Effector memory CD8-positive, alpha-beta T cell (primary cell): ENCODE measurements at regions not wholly inside any gene's neighbourhood (a gene's known extent, or its start where the extent isn't known, plus 50 kb on each side); places are given as distances from the start of the nearest gene placed in this dataset.

ENCODE experiments used
- ATAC-seq: fragments of 150-1000 bp; cut with Tn5 transposase; replicated peaks from 2 replicates; pipeline ENCODE4 v1.10.0; 2021; ENCODE audit warnings: mild to moderate bottlenecking, moderate library complexity
- DNase-seq, 3 experiments: peaks; one replicate each; pipeline ENCODE4 v3.0.0; 2021
- H3K27ac Mint-ChIP-seq, 2 donors: one replicate each; pipeline ENCODE4 v1.8.0; 2022; ENCODE audit warnings: mild to moderate bottlenecking in 2 of 2, mixed read lengths in 2 of 2, moderate library complexity in 2 of 2
- H3K27me3 Mint-ChIP-seq, 2 donors: one replicate each; pipeline ENCODE4 v1.8.0; 2022; ENCODE audit warnings: mixed read lengths in 2 of 2
- H3K36me3 Mint-ChIP-seq: one replicate; pipeline ENCODE4 v1.8.0; 2022; ENCODE audit warnings: mild to moderate bottlenecking, moderate library complexity, mixed read lengths; ENCODE audit not compliant: insufficient read depth
- H3K4me1 Mint-ChIP-seq, 2 donors: one replicate each; pipeline ENCODE4 v1.8.0; 2022; ENCODE audit warnings: low read depth in 2 of 2, mixed read lengths in 2 of 2
- H3K4me3 Mint-ChIP-seq, 2 donors: one replicate each; pipeline ENCODE4 v1.8.0; 2022; ENCODE audit warnings: mild to moderate bottlenecking in 2 of 2, mixed read lengths in 2 of 2, moderate library complexity in 2 of 2
- H3K9me3 Mint-ChIP-seq, 2 donors: one replicate each; pipeline ENCODE4 v1.8.0; 2022; ENCODE audit warnings: mixed read lengths in 2 of 2

GRCh38 chr20:48287552-48288170, 502.4 kb upstream of the SULF2 start:
- Mint-ChIP-seq H3K9me3 (no peaks in the 10 kb centered on the region), H3K4me1 (no peaks in the 10 kb centered on the region), H3K27me3 (peaks cover 53 to 80% of the 10 kb centered on the region in 2 donors), H3K36me3 (no peaks in the 10 kb centered on the region), H3K4me3 (no peak overlapping the region), H3K27ac (no peak overlapping the region)
- no peak for ATAC-seq
- DNase-seq, result no peak

- DNase-seq, result no peak
- H3K4me3 Mint-ChIP-seq, result no peak overlapping the region
- no peak overlapping the region for H3K27ac Mint-ChIP-seq
- no peaks in the 10 kb centered on the region for H3K4me1 Mint-ChIP-seq
- H3K9me3 Mint-ChIP-seq, result no peaks in the 10 kb centered on the region
- H3K27me3 Mint-ChIP-seq, result peaks cover 55 to 74% of the 10 kb centered on the region in 2 donors
- ATAC-seq, result no peak
- H3K36me3 Mint-ChIP-seq, result no peaks in the 10 kb centered on the region
Measured at GRCh38 chr20:48287021-48287494, 501.8 kb upstream of the SULF2 start.

GRCh38 chr20:48286601-48287000, 501.3 kb upstream of the SULF2 start:
- ATAC-seq, result no peak
- no peak overlapping the region for H3K4me3 Mint-ChIP-seq
- H3K27me3 Mint-ChIP-seq, result peaks cover 59 to 71% of the 10 kb centered on the region in 2 donors
- no peak for DNase-seq
- no peaks in the 10 kb centered on the region for H3K9me3 Mint-ChIP-seq
- H3K4me1 Mint-ChIP-seq, result no peaks in the 10 kb centered on the region
- no peak overlapping the region for H3K27ac Mint-ChIP-seq
- H3K36me3 Mint-ChIP-seq, result no peaks in the 10 kb centered on the region

- Mint-ChIP-seq H3K36me3 (no peaks in the 10 kb centered on the region), H3K27ac (no peak overlapping the region), H3K4me1 (no peaks in the 10 kb centered on the region), H3K9me3 (no peaks in the 10 kb centered on the region), H3K4me3 (no peak overlapping the region), H3K27me3 (peaks cover 63 to 69% of the 10 kb centered on the region in 2 donors)
- ATAC-seq, result no peak
- no peak for DNase-seq
Measured at GRCh38 chr20:48285656-48286055, 500.4 kb upstream of the SULF2 start.

- Mint-ChIP-seq H3K27me3 (peaks cover 58 to 69% of the 10 kb centered on the region in 2 donors), H3K36me3 (no peaks in the 10 kb centered on the region), H3K4me1 (no peaks in the 10 kb centered on the region), H3K4me3 (no peak overlapping the region), H3K27ac (no peak overlapping the region), H3K9me3 (no peaks in the 10 kb centered on the region)
- no peak for DNase-seq
- ATAC-seq, result no peak
Measured at GRCh38 chr20:48284837-48285236, 499.6 kb upstream of the SULF2 start.

GRCh38 chr20:48284315-48284714, 499.0 kb upstream of the SULF2 start:
- ATAC-seq (no peak), DNase-seq (no peak)
- Mint-ChIP-seq H3K27me3 (peaks cover 60 to 68% of the 10 kb centered on the region in 2 donors), H3K4me3 (no peak overlapping the region), H3K36me3 (no peaks in the 10 kb centered on the region), H3K9me3 (no peaks in the 10 kb centered on the region), H3K27ac (no peak overlapping the region), H3K4me1 (no peaks in the 10 kb centered on the region)

GRCh38 chr20:48283470-48284110, 498.3 kb upstream of the SULF2 start:
- Mint-ChIP-seq H3K27ac (no peak overlapping the region), H3K27me3 (peaks cover 60 to 61% of the 10 kb centered on the region in 2 donors), H3K4me3 (no peak overlapping the region), H3K9me3 (no peaks in the 10 kb centered on the region), H3K36me3 (no peaks in the 10 kb centered on the region), H3K4me1 (no peaks in the 10 kb centered on the region)
- DNase-seq, result no peak
- no peak for ATAC-seq

GRCh38 chr20:48282591-48283228, 497.4 kb upstream of the SULF2 start:
- ATAC-seq (no peak), DNase-seq (no peak)
- Mint-ChIP-seq H3K4me1 (no peaks in the 10 kb centered on the region), H3K9me3 (no peaks in the 10 kb centered on the region), H3K27me3 (peaks cover 58 to 61% of the 10 kb centered on the region in 2 donors), H3K36me3 (no peaks in the 10 kb centered on the region), H3K27ac (no peak overlapping the region), H3K4me3 (no peak overlapping the region)

GRCh38 chr20:48281501-48281900, 496.2 kb upstream of the SULF2 start:
- Mint-ChIP-seq H3K36me3 (no peaks in the 10 kb centered on the region), H3K9me3 (no peaks in the 10 kb centered on the region), H3K27ac (no peak overlapping the region), H3K4me1 (no peaks in the 10 kb centered on the region), H3K4me3 (no peak overlapping the region), H3K27me3 (peaks cover 64% of the 10 kb centered on the region in 2 donors)
- no peak for DNase-seq
- ATAC-seq, result no peak

- H3K27ac Mint-ChIP-seq, result no peak overlapping the region
- H3K36me3 Mint-ChIP-seq, result no peaks in the 10 kb centered on the region
- DNase-seq (no peak), ATAC-seq (no peak)
- peaks cover 55 to 64% of the 10 kb centered on the region in 2 donors for H3K27me3 Mint-ChIP-seq
- H3K9me3 Mint-ChIP-seq, result no peaks in the 10 kb centered on the region
- no peaks in the 10 kb centered on the region for H3K4me1 Mint-ChIP-seq
- H3K4me3 Mint-ChIP-seq, result no peak overlapping the region
Measured at GRCh38 chr20:48278961-48279481, 493.7 kb upstream of the SULF2 start.

- H3K27ac Mint-ChIP-seq, result no peak overlapping the region
- H3K4me1 Mint-ChIP-seq, result no peaks in the 10 kb centered on the region
- H3K27me3 Mint-ChIP-seq, result peaks cover 54 to 61% of the 10 kb centered on the region in 2 donors
- no peak overlapping the region for H3K4me3 Mint-ChIP-seq
- no peak for ATAC-seq
- H3K9me3 Mint-ChIP-seq, result no peaks in the 10 kb centered on the region
- H3K36me3 Mint-ChIP-seq, result no peaks in the 10 kb centered on the region
- no peak for DNase-seq
Measured at GRCh38 chr20:48277266-48277665, 492.0 kb upstream of the SULF2 start.

- H3K4me1 Mint-ChIP-seq, result no peaks in the 10 kb centered on the region
- no peak for ATAC-seq
- H3K9me3 Mint-ChIP-seq, result no peaks in the 10 kb centered on the region
- DNase-seq, result no peak
- no peak overlapping the region for H3K27ac Mint-ChIP-seq
- H3K4me3 Mint-ChIP-seq, result no peak overlapping the region
- H3K36me3 Mint-ChIP-seq, result no peaks in the 10 kb centered on the region
- H3K27me3 Mint-ChIP-seq, result peaks cover 54 to 60% of the 10 kb centered on the region in 2 donors
Measured at GRCh38 chr20:48276021-48276342, 490.7 kb upstream of the SULF2 start.

GRCh38 chr20:48275286-48276020, 490.2 kb upstream of the SULF2 start:
- DNase-seq (no peak), ATAC-seq (no peak)
- peaks cover 50 to 54% of the 10 kb centered on the region in 2 donors for H3K27me3 Mint-ChIP-seq
- no peaks in the 10 kb centered on the region for H3K9me3 Mint-ChIP-seq
- H3K36me3 Mint-ChIP-seq, result no peaks in the 10 kb centered on the region
- H3K27ac Mint-ChIP-seq, result no peak overlapping the region
- H3K4me3 Mint-ChIP-seq, result no peak overlapping the region
- H3K4me1 Mint-ChIP-seq, result no peaks in the 10 kb centered on the region
